Adrenal gland (tissue), 5 donors: ENCODE measurements at regions not wholly inside any gene's neighbourhood (a gene's known extent, or its start where the extent isn't known, plus 50 kb on each side); places are given as distances from the start of the nearest gene placed in this dataset.

Experiments
- CTCF ChIP-seq, 6 experiments: fragments of 450-650 bp in 4 of 6; fragments of 200-600 bp in 2 of 6; sonication (generic) in 1 of 6; IDR thresholded peaks; 1 replicate in 5 of 6; 2 replicates in 1 of 6; pipeline versions ENCODE4 v1.5.1 to v1.8.0; 2016 to 2021; ENCODE audit warnings: antibody characterized with exemption in 6 of 6, mild to moderate bottlenecking in 2 of 6, moderate library complexity in 1 of 6
- POLR2A ChIP-seq, 2 donors: fragments of 450-650 bp; IDR thresholded peaks; one replicate each; pipeline ENCODE4 v1.6.1; 2017; ENCODE audit warnings: antibody characterized with exemption in 2 of 2, mild to moderate bottlenecking in 2 of 2, moderate library complexity in 1 of 2
- donor health status: DM: no; HTN: no; CAD: no.

GRCh38 chr6:122307577-122307976 lies 91.9 kb upstream of the HSF2 start:
- no peak for TF ChIP-seq POLR2A (IDR thresholded peaks at IDR 0.05)
- TF ChIP-seq CTCF (IDR thresholded peaks at IDR 0.05): no peak
